Mesothelial cell of epicardium (in vitro differentiated cells): ENCODE measurements at regions not wholly inside any gene's neighbourhood (a gene's known extent, or its start where the extent isn't known, plus 50 kb on each side); places are given as distances from the start of the nearest gene placed in this dataset.

ENCODE experiments used
- DNase-seq, 2 experiments: peaks; one replicate each; pipeline ENCODE4 v3.0.0; 2021; ENCODE audit warnings: low spot score in 2 of 2; ENCODE audit not compliant: unreplicated experiment in 2 of 2
- H3K27ac Mint-ChIP-seq: 2 replicates; pipeline ENCODE4 v1.8.0; 2021; ENCODE audit warnings: mixed read lengths
- H3K27me3 Mint-ChIP-seq: 2 replicates; pipeline ENCODE4 v1.8.0; 2021; ENCODE audit warnings: low read depth, mixed read lengths
- H3K36me3 Mint-ChIP-seq: 2 replicates; pipeline ENCODE4 v1.8.0; 2021; ENCODE audit warnings: mixed read lengths
- H3K4me1 Mint-ChIP-seq: 2 replicates; pipeline ENCODE4 v1.8.0; 2021; ENCODE audit warnings: mixed read lengths
- H3K4me3 Mint-ChIP-seq: 2 replicates; pipeline ENCODE4 v1.8.0; 2021; ENCODE audit warnings: mild to moderate bottlenecking, moderate library complexity, mixed read lengths
- H3K9me3 Mint-ChIP-seq: 2 replicates; pipeline ENCODE4 v1.8.0; 2021; ENCODE audit warnings: mixed read lengths
- CTCF ChIP-seq: fragments of 200-600 bp; sonication (generic); IDR thresholded peaks from one replicate; pipeline ENCODE4 v1.5.0; 2021; ENCODE audit warnings: antibody characterized with exemption; ENCODE audit not compliant: unreplicated experiment

GRCh38 chr5:143870362-143870761 is 58.4 kb downstream of the HMHB1 start:
- Mint-ChIP-seq H3K4me1 (peaks cover 7% of the 10 kb centered on the region), H3K27me3 (no peaks in the 10 kb centered on the region), H3K4me3 (no peak overlapping the region), H3K27ac (no peak overlapping the region), H3K9me3 (no peaks in the 10 kb centered on the region), H3K36me3 (no peaks in the 10 kb centered on the region)
- DNase-seq, result no peak
- no peak for TF ChIP-seq CTCF

GRCh38 chr5:143870871-143871632 is 59.1 kb downstream of the HMHB1 start:
- no peak for TF ChIP-seq CTCF
- no peaks in the 10 kb centered on the region for H3K36me3 Mint-ChIP-seq
- no peaks in the 10 kb centered on the region for H3K9me3 Mint-ChIP-seq
- H3K4me3 Mint-ChIP-seq, result no peak overlapping the region
- H3K4me1 Mint-ChIP-seq, result peaks cover 5% of the 10 kb centered on the region
- H3K27ac Mint-ChIP-seq, result no peak overlapping the region
- no peaks in the 10 kb centered on the region for H3K27me3 Mint-ChIP-seq
- no peak for DNase-seq

- Mint-ChIP-seq H3K27ac (no peak overlapping the region), H3K27me3 (no peaks in the 10 kb centered on the region), H3K9me3 (no peaks in the 10 kb centered on the region), H3K36me3 (no peaks in the 10 kb centered on the region), H3K4me3 (no peak overlapping the region), H3K4me1 (peaks cover 5% of the 10 kb centered on the region)
- TF ChIP-seq CTCF, result no peak
- no peak for DNase-seq
Observed at GRCh38 chr5:143871672-143872071, 59.7 kb downstream of the HMHB1 start.

GRCh38 chr5:143874312-143874711 is 62.4 kb downstream of the HMHB1 start:
- H3K4me1 Mint-ChIP-seq, result peaks cover 5% of the 10 kb centered on the region
- H3K27ac Mint-ChIP-seq, result no peak overlapping the region
- H3K9me3 Mint-ChIP-seq, result no peaks in the 10 kb centered on the region
- H3K27me3 Mint-ChIP-seq, result no peaks in the 10 kb centered on the region
- DNase-seq, result no peak
- TF ChIP-seq CTCF, result no peak
- H3K36me3 Mint-ChIP-seq, result no peaks in the 10 kb centered on the region
- H3K4me3 Mint-ChIP-seq, result no peak overlapping the region

GRCh38 chr5:143877196-143877595 is 65.2 kb downstream of the HMHB1 start:
- no peaks in the 10 kb centered on the region for H3K27me3 Mint-ChIP-seq
- H3K4me3 Mint-ChIP-seq, result no peak overlapping the region
- no peaks in the 10 kb centered on the region for H3K36me3 Mint-ChIP-seq
- H3K27ac Mint-ChIP-seq, result no peak overlapping the region
- TF ChIP-seq CTCF, result no peak
- no peaks in the 10 kb centered on the region for H3K4me1 Mint-ChIP-seq
- no peaks in the 10 kb centered on the region for H3K9me3 Mint-ChIP-seq
- DNase-seq, result no peak
